ENCODE measurements at regions not wholly inside any gene's neighbourhood (a gene's known extent, or its start where the extent isn't known, plus 50 kb on each side); places are given as distances from the start of the nearest gene placed in this dataset.
"Not testable (repeated sequence)": the region's sequence is repeated elsewhere in the genome, so short reads cannot be mapped to it uniquely, and the experiment has no call there.

GRCh38 chr9:75197561-75197960 lies 109.2 kb downstream of the OSTF1 start:
- FAIRE-seq: no peak
- no peak for DNase-seq (ENCODE audit: insufficient read length, low spot score)

- FAIRE-seq: no peak
- no peak for DNase-seq (ENCODE audit: insufficient read length, low spot score)
Observed at GRCh38 chr9:75198436-75198835, 110.1 kb downstream of the OSTF1 start.

GRCh38 chr9:75200892-75201470 lies 112.7 kb downstream of the OSTF1 start:
- FAIRE-seq: peak; percentile 78
- no peak for DNase-seq (ENCODE audit: insufficient read length, low spot score)

GRCh38 chr9:75201480-75202209 lies 113.3 kb downstream of the OSTF1 start:
- FAIRE-seq (no peak), DNase-seq (ENCODE audit: insufficient read length, low spot score) (no peak)

DNA sequence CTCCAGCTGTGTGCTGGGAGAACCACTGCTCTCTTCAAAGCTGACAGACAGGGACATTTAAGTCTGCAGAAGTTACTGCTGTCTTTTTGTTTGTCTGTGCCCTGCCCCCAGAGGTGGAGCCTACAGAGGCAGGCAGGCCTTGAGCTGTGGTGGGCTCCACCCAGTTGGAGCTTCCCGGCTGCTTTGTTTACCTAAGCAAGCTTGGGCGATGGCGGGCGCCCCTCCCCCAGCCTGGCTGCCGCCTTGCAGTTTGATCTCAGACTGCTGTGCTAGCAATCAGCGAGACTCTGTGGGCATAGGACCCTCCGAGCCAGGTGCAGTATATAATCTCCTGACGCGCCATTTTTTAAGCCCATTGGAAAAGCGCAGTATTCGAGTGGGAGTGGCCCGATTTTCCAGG lies 119.7 kb downstream of the OSTF1 start:
- DNase-seq (ENCODE audit: insufficient read length, low spot score); FAIRE-seq: not testable (repeated sequence)

- DNase-seq (ENCODE audit: insufficient read length, low spot score) (no peak), FAIRE-seq (no peak)
Observed at GRCh38 chr9:75210215-75210614, 121.9 kb downstream of the OSTF1 start.

GRCh38 chr9:75213765-75214164 lies 125.5 kb downstream of the OSTF1 start:
- no peak for DNase-seq (ENCODE audit: insufficient read length, low spot score)
- FAIRE-seq: no peak

DNA sequence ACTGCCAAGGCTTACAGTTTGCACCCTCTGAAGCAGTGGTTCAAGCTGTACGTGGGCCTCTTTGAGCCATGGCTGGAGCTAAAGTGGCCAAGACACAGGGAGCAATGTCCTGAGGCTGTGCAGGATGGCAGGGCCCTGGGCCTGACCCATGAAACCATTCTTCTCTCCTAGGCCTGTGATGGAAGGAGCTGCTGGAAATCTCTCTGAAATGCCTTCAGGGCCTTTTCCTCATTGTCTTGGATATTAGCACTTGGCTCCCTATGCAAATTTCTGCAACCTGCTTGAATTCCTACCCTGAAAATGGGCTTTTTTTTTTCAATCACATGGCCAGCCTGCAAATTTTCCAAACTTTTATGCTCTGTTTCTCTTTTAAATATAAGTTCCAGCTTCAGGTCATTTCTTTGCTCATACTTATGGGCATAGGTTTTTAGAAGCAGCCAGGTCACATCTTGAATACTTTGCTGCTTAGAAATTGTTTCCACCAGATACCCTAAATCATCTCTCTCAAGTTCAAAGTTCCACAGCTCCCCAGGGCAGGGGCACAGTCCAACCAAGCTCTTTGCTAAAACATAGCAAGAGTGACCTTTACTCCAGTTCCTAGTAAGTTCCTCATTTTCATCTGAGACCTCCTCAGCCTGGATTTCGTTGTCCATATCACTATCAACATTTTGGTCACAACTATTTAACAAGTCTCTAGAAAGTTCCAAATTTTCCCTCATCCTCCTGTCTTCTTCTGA lies 138.3 kb downstream of the OSTF1 start:
- no peak for DNase-seq (ENCODE audit: insufficient read length, low spot score)
- FAIRE-seq: no peak

- FAIRE-seq: no peak
- no peak for DNase-seq (ENCODE audit: insufficient read length, low spot score)
Observed at GRCh38 chr9:75228893-75229292, 140.6 kb downstream of the OSTF1 start.

GRCh38 chr9:75229605-75230332 lies 141.5 kb downstream of the OSTF1 start:
- no peak for DNase-seq (ENCODE audit: insufficient read length, low spot score)
- no peak for FAIRE-seq

DNA sequence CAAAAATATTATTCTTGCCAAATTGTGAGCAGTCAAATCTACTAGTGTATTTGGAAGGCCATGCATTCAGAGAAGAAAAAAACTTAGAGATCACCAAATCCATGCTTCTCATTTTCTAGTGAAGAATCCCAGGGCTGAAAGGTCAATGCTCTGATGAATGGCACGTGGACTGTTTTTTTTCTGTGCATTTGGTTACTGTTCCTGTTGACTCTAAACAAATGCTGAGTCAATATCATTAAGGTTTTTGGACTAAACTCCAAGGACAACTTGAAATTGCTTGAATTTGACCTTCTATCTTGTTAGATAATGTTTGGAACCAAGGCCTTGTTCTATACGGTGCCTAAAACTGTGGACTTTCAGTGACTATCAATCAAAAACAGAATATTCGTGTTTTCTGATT lies 142.2 kb downstream of the OSTF1 start:
- no peak for FAIRE-seq
- DNase-seq (ENCODE audit: insufficient read length, low spot score): no peak

- FAIRE-seq (no peak), DNase-seq (ENCODE audit: insufficient read length, low spot score) (no peak)
Observed at GRCh38 chr9:75231167-75231566, 142.9 kb downstream of the OSTF1 start.

GRCh38 chr9:75233011-75233410 lies 144.7 kb downstream of the OSTF1 start:
- FAIRE-seq (no peak), DNase-seq (ENCODE audit: insufficient read length, low spot score) (no peak)

GRCh38 chr9:75235632-75236031 lies 147.3 kb downstream of the OSTF1 start:
- FAIRE-seq (no peak), DNase-seq (ENCODE audit: insufficient read length, low spot score) (no peak)

- DNase-seq (ENCODE audit: insufficient read length, low spot score) (peak; percentile 36), FAIRE-seq (peak; percentile 75)
Observed at GRCh38 chr9:75238311-75238976, 150.1 kb downstream of the OSTF1 start.

DNA sequence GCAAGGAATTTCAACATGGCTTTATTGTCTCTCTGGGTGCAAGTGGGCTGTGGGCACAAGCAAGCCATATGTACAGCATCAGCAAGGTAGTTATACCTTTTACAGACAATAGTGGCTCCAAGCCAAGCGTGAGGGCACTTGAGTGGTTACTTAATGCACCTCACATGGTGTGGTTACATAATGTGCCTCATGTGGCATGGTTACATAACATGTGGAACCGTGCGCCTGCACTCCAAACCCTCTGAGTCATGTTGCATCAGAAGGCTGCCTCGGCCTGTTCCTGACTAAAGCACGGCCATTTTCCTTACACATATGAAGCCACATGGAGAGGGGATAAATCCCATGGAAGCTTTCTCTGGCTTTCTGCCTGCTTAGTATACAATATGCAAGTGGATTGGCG lies 150.9 kb downstream of the OSTF1 start:
- DNase-seq (ENCODE audit: insufficient read length, low spot score) (no peak), FAIRE-seq (no peak)

DNA sequence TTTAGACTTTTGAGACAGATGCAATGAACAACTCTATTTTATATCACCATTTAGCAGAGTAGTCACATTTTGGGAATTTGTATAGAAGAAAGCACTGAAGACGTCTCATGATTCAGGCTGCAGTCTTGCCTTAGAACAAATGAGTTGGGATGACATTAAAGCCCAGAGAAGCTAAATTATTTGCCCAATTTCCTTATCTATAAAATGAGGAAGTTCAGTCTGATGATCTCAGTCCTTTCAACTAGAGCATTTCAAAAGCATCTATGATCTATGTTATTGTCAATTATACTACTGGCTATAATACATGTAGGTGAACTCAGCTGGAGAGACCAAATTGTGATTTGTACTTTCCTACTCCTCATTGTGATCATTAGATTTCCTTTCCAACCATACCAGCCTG lies 154.1 kb downstream of the OSTF1 start:
- DNase-seq (ENCODE audit: insufficient read length, low spot score) (no peak), FAIRE-seq (no peak)

DNA sequence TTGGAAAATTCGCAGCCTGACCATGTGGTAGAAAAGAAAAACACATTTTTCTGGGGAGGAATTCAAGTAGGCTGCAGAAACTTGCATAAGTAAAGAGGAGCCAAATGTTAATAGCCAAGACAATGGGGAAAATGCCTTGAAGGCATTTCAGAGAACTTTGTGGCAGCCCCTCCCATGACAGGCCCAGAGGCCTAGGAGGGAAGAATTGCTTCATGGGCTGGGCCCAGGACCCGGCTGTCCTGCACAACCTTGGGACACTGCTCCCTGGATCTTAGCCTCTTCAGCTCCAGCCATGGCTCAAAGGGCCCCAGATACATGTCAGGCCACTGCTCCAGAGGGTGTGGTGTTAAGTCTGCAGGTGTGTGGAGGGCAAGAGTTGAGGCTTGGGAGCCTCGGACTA lies 158.6 kb downstream of the OSTF1 start:
- DNase-seq (ENCODE audit: insufficient read length, low spot score) (no peak), FAIRE-seq (no peak)

GRCh38 chr9:75265525-75265972 lies 177.2 kb downstream of the OSTF1 start:
- DNase-seq (ENCODE audit: insufficient read length, low spot score): peak; percentile 14
- peak; percentile 67 for FAIRE-seq

DNA sequence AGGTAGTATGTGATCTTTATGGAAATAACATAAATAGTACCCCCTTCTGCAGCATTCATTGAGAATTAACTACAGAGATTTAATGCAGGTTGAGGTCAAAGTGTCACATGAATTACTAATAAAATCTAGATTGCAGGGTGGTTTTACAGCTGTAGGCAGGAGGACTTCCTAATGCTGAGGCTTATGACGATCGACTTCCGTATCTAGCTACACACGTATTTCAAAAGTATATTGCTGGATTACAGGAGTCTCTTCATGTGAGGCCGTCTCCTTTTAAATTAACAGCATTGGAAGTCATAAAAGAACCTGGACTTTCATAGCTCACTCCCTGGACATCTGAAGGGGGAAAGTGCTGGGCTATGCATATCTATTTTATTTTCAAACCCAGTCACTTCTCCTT lies 180.9 kb downstream of the OSTF1 start:
- DNase-seq (ENCODE audit: insufficient read length, low spot score) (no peak), FAIRE-seq (no peak)

GRCh38 chr9:75273055-75273454 lies 184.7 kb downstream of the OSTF1 start:
- DNase-seq (ENCODE audit: insufficient read length, low spot score); FAIRE-seq: not testable (repeated sequence)
